Ishikawa (cell line): ENCODE measurements at regions not wholly inside any gene's neighbourhood (a gene's known extent, or its start where the extent isn't known, plus 50 kb on each side); places are given as distances from the start of the nearest gene placed in this dataset.
A peak's percentile ranks its signal among the peaks of the same experiment; 100 is the strongest.

ENCODE experiments used
- CEBPB ChIP-seq: IDR thresholded peaks from 2 replicates; pipeline ENCODE4 v1.6.1; 2012
- CREB1 ChIP-seq: IDR thresholded peaks from 2 replicates; pipeline ENCODE4 v1.6.1; 2012; ENCODE audit warnings: low read depth
- EP300 ChIP-seq: IDR thresholded peaks from 2 replicates; pipeline ENCODE4 v1.6.1; 2012; ENCODE audit warnings: borderline replicate concordance
- FOXM1 ChIP-seq: IDR thresholded peaks from 2 replicates; pipeline ENCODE4 v1.6.1; 2012; ENCODE audit warnings: low read depth, borderline replicate concordance
- MAX ChIP-seq: IDR thresholded peaks from 2 replicates; pipeline ENCODE4 v1.6.1; 2012
- NFIC ChIP-seq: IDR thresholded peaks from 2 replicates; pipeline ENCODE4 v1.6.1; 2012
- RAD21 ChIP-seq: IDR thresholded peaks from 2 replicates; pipeline ENCODE4 v1.6.1; 2012; ENCODE audit warnings: low read depth
- REST ChIP-seq: IDR thresholded peaks from 2 replicates; pipeline ENCODE4 v1.6.1; 2012; ENCODE audit warnings: low read depth, mild to moderate bottlenecking
- TAF1 ChIP-seq: IDR thresholded peaks from 2 replicates; pipeline ENCODE4 v1.6.1; 2012; ENCODE audit warnings: low read depth, mild to moderate bottlenecking
- TEAD4 ChIP-seq: IDR thresholded peaks from 2 replicates; pipeline ENCODE4 v1.6.1; 2012
- USF1 ChIP-seq: IDR thresholded peaks from 2 replicates; pipeline ENCODE4 v1.6.1; 2012
- YY1 ChIP-seq: IDR thresholded peaks from 2 replicates; pipeline ENCODE4 v1.6.1; 2012; ENCODE audit warnings: low read depth
- ZBTB7A ChIP-seq: IDR thresholded peaks from 2 replicates; pipeline ENCODE4 v1.6.1; 2012; ENCODE audit warnings: low read depth

GRCh38 chr13:55627221-55627620 lies 1513.5 kb upstream of the PRR20A start:
- TF ChIP-seq ZBTB7A (no peak), YY1 (no peak), CREB1 (no peak), REST (no peak)

- TF ChIP-seq USF1 = no peak
- no peak for TF ChIP-seq ZBTB7A
- peak; percentile 73 for TF ChIP-seq REST
- no peak for TF ChIP-seq FOXM1
Measured at GRCh38 chr13:55632402-55632801, 1508.3 kb upstream of the PRR20A start.

- no peak for TF ChIP-seq CREB1
- TF ChIP-seq NFIC = no peak
- TF ChIP-seq CEBPB = no peak
- no peak for TF ChIP-seq MAX
- no peak for TF ChIP-seq FOXM1
- TF ChIP-seq TAF1 = no peak
- TF ChIP-seq REST = no peak
- no peak for TF ChIP-seq USF1
Measured at GRCh38 chr13:55649485-55649884, 1491.2 kb upstream of the PRR20A start.

GRCh38 chr13:55652657-55653056 lies 1488.1 kb upstream of the PRR20A start:
- TF ChIP-seq USF1 (no peak), RAD21 (no peak), TAF1 (no peak), EP300 (no peak), FOXM1 (no peak), YY1 (no peak), TEAD4 (no peak), CEBPB (no peak), ZBTB7A (no peak), REST (no peak)
